GM12878 (cell line): ENCODE measurements at regions not wholly inside any gene's neighbourhood (a gene's known extent, or its start where the extent isn't known, plus 50 kb on each side); places are given as distances from the start of the nearest gene placed in this dataset.

Experiments used
- ATAC-seq: fragments of 200-7000 bp; cut with Tn5 transposase; 3 replicates; pipeline ENCODE4 v1.9.1; 2020; ENCODE audit warnings: mild to moderate bottlenecking, moderate library complexity
- BruUV-seq: library from RNA; stranded (reverse); fragments of 400-500 nt; replicated peaks from 2 replicates; lab custom pipeline; 2021; lab: Mats Ljungman, UMichigan
- CTCF ChIA-PET: fragments of 300-600 bp; sonication (Branson Sonifier 250); formaldehyde crosslinking; extraction: SDS; loops from one replicate; lab custom pipeline; 2021; ENCODE audit warnings: inconsistent platforms; lab: Yijun Ruan, JAX
- POLR2A ChIA-PET: fragments of 350-600 bp; formaldehyde crosslinking; extraction: SDS; loops from one replicate; lab custom pipeline; 2021; ENCODE audit warnings: inconsistent platforms; lab: Charles Lee
- RAD21 ChIA-PET: fragments of 300-600 bp; sonication (Branson Sonifier 250); formaldehyde crosslinking; loops from one replicate; lab custom pipeline; 2023; ENCODE audit warnings: antibody characterized with exemption; ENCODE audit not compliant: unreplicated experiment; lab: Charles Lee
- SMC1A ChIA-PET: fragments of 300-600 bp; sonication (Branson Sonifier 250); formaldehyde crosslinking; loops from one replicate; lab custom pipeline; 2023; ENCODE audit not compliant: unreplicated experiment, uncharacterized antibody; lab: Charles Lee
- DNase-seq: peaks from one replicate; pipeline ENCODE4 v3.0.0-alpha.2; 2011; ENCODE audit warnings: low read depth, low spot score
- FAIRE-seq: peaks from 3 replicates; lab custom pipeline; 2011; peaks lifted over from hg19 to GRCh38; lab: Jason Lieb, UNC
- H2AFZ ChIP-seq: 2 replicates; pipeline ENCODE4 v1.6.0; 2011; ENCODE audit warnings: low read depth, low read length, control low read depth; ENCODE audit not compliant: control insufficient read depth
- H3K27ac ChIP-seq: 2 replicates; pipeline ENCODE4 v1.5.1; 2011; ENCODE audit warnings: control low read depth; ENCODE audit not compliant: control insufficient read depth, insufficient read depth
- H3K27me3 ChIP-seq, 2 experiments: replicated peaks in 1 of 2; 2 replicates each; pipeline versions ENCODE4 v1.6.0 to v1.6.1; 2011; ENCODE audit warnings: low read length in 1 of 2; ENCODE audit not compliant: control insufficient read depth in 2 of 2, insufficient read depth in 2 of 2
- H3K36me3 ChIP-seq, 2 experiments: 2 replicates each; pipeline ENCODE4 v1.5.1; 2011; ENCODE audit warnings: low read length in 1 of 2; ENCODE audit not compliant: control insufficient read depth in 2 of 2, insufficient read depth in 2 of 2
- H3K4me1 ChIP-seq: 2 replicates; pipeline ENCODE4 v1.6.1; 2011; ENCODE audit warnings: mild to moderate bottlenecking, low read length, moderate library complexity, mixed read lengths; ENCODE audit not compliant: control insufficient read depth, insufficient read depth
- H3K4me2 ChIP-seq: 2 replicates; pipeline ENCODE4 v1.6.0; 2011; ENCODE audit warnings: control low read depth; ENCODE audit not compliant: control insufficient read depth, insufficient read depth
- H3K4me3 ChIP-seq: fragments of 200-600 bp; sonication (generic); 2 replicates; pipeline ENCODE4 v1.5.1; 2016
- H3K79me2 ChIP-seq: 2 replicates; pipeline ENCODE4 v1.6.0; 2011; ENCODE audit warnings: low read length; ENCODE audit not compliant: control insufficient read depth, insufficient read depth
- H3K9ac ChIP-seq: 2 replicates; pipeline ENCODE4 v1.8.0; 2011; ENCODE audit warnings: low read length, control low read depth, mixed read lengths; ENCODE audit not compliant: control insufficient read depth, insufficient read depth
- H3K9me3 ChIP-seq: replicated peaks from 3 replicates; pipeline ENCODE4 v1.5.1; 2011; ENCODE audit warnings: mild to moderate bottlenecking, low read length; ENCODE audit not compliant: control insufficient read depth, insufficient read depth
- H4K20me1 ChIP-seq: 2 replicates; pipeline ENCODE4 v1.6.0; 2011; ENCODE audit not compliant: control insufficient read depth, insufficient read depth
- BACH1 ChIP-seq: fragments of 450-650 bp; IDR thresholded peaks from 2 replicates; pipeline ENCODE4 v1.6.1; 2017; ENCODE audit warnings: mild to moderate bottlenecking, borderline replicate concordance
- CEBPB ChIP-seq, 2 experiments: fragments of 150-350 bp in 1 of 2; IDR thresholded peaks; 2 replicates each; pipeline ENCODE4 v1.6.1; 2012 to 2014; ENCODE audit warnings: low read depth in 2 of 2, low read length in 2 of 2, borderline replicate concordance in 1 of 2, inconsistent platforms in 1 of 2
- EGR1 ChIP-seq, 2 experiments: IDR thresholded peaks; 1 replicate in 1 of 2; 2 replicates in 1 of 2; pipeline ENCODE4 v1.6.1; 2011 to 2012; ENCODE audit warnings: low read depth in 2 of 2, low read length in 2 of 2, borderline replicate concordance in 1 of 2, mild to moderate bottlenecking in 1 of 2, moderate library complexity in 1 of 2
- ESRRA ChIP-seq: IDR thresholded peaks from 2 replicates; pipeline ENCODE4 v1.6.1; 2012; ENCODE audit warnings: mild to moderate bottlenecking, low read length, improper control_type of control experiment
- HDGF ChIP-seq: fragments of 450-650 bp; IDR thresholded peaks from 2 replicates; pipeline ENCODE4 v1.6.1; 2016; ENCODE audit warnings: antibody characterized with exemption
- MTA2 ChIP-seq: fragments of 450-650 bp; IDR thresholded peaks from 2 replicates; pipeline ENCODE4 v1.6.1; 2016; ENCODE audit warnings: low read depth, mild to moderate bottlenecking, moderate library complexity
- NRF1 ChIP-seq: conservative IDR thresholded peaks from 2 replicates; pipeline ENCODE4 v1.6.1; 2011; ENCODE audit warnings: mild to moderate bottlenecking, low read depth, low read length, improper control_type of control experiment
- RELA ChIP-seq: fragments of 450-650 bp; IDR thresholded peaks from 2 replicates; pipeline ENCODE4 v1.8.0; 2014; ENCODE audit warnings: borderline replicate concordance; ENCODE audit not compliant: partially characterized antibody
- WGBS: methylation state at CpG from one replicate; pipeline ENCODE4 v1.1.6; 2016; ENCODE audit warnings: low lambda C conversion rate; ENCODE audit not compliant: insufficient replicate concordance, insufficient coverage; ENCODE audit errors: missing lambda C conversion rate; 5-methylcytosine and 5-hydroxymethylcytosine counted together
- in situ Hi-C: fragments of 300-500 bp; cut with MboI; formaldehyde crosslinking; loops from 9 replicates; pipeline ENCODE4 v1.14.3; 2018; ENCODE audit warnings: mixed read lengths
- intact Hi-C: fragments of 100-400 bp; cut with micrococcal nuclease; formaldehyde crosslinking; loops from one replicate; pipeline ENCODE4 v1.14.2; 2022; ENCODE audit not compliant: unreplicated experiment
- TF ChIP-seq, protein P1 (sequence below), 3 experiments: IDR thresholded peaks in 2 of 3; conservative IDR thresholded peaks in 1 of 3; 2 replicates each; pipeline ENCODE4 v1.5.1; 2011; ENCODE audit warnings: low read depth in 3 of 3, low read length in 3 of 3, mild to moderate bottlenecking in 3 of 3, control low read depth in 2 of 3, moderate library complexity in 2 of 3, inconsistent platforms in 1 of 3, mixed read lengths in 1 of 3; ENCODE audit not compliant: control insufficient read depth in 2 of 3, insufficient read depth in 1 of 3; ENCODE audit errors: extremely low read depth in 1 of 3
- TF ChIP-seq, protein P2 (sequence below): fragments of 450-650 bp; IDR thresholded peaks from 2 replicates; pipeline ENCODE4 v1.6.1; 2017; ENCODE audit warnings: low read depth, mild to moderate bottlenecking, moderate library complexity
- TF ChIP-seq, protein P3 (sequence below): IDR thresholded peaks from 2 replicates; pipeline ENCODE4 v1.6.1; 2011; ENCODE audit warnings: low read depth, low read length, improper control_type of control experiment, borderline replicate concordance
- TF ChIP-seq, protein P4 (sequence below): fragments of 450-650 bp; IDR thresholded peaks from 2 replicates; pipeline ENCODE4 v1.6.1; 2018; ENCODE audit warnings: mild to moderate bottlenecking, low read depth, moderate library complexity; ENCODE audit not compliant: partially characterized antibody

DNA sequence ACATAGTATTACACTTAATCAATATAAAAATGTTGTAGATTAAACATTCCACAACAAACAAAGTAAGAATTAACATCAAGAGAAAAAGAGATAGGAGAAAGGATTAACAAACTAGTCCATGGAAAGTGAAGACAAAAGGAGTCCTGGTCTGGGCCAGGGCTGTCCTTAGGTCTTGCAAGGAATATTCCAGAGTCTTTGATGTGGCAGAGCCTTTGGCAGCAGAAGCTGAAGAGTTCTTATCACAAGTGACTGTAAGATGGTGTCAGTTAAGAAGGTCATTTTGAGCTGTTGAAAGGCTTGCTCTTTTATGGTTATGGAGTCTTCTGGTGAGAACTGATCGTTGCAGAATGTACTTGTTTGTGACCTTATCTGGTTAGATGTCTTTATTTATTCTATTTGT is 127.7 kb upstream of the LRRTM4 start:
- in situ Hi-C loops (no loop called here), intact Hi-C loops (no loop called here)
- Histone ChIP-seq H4K20me1 (no peaks in the 10 kb centered on the region), H3K9me3 (no peaks in the 10 kb centered on the region), H3K4me3 (no peak overlapping the region), H2AFZ (no peak overlapping the region), H3K27me3 (no peaks in the 10 kb centered on the region), H3K4me1 (no peaks in the 10 kb centered on the region), H3K4me2 (no peak overlapping the region), H3K79me2 (no peaks in the 10 kb centered on the region), H3K9ac (no peak overlapping the region), H3K36me3 (no peaks in the 10 kb centered on the region), H3K27ac (no peak overlapping the region)
- ChIA-PET SMC1A (no interaction called here), CTCF (no interaction called here), RAD21 (no interaction called here), POLR2A (no interaction called here)
- BruUV-seq = no TSS peak
- WGBS = 0% methylated on average over 1 of the region's 1 CpG
- DNase-seq (no peak), FAIRE-seq (no peak), ATAC-seq (no peak)
- TF ChIP-seq, protein P1, sequence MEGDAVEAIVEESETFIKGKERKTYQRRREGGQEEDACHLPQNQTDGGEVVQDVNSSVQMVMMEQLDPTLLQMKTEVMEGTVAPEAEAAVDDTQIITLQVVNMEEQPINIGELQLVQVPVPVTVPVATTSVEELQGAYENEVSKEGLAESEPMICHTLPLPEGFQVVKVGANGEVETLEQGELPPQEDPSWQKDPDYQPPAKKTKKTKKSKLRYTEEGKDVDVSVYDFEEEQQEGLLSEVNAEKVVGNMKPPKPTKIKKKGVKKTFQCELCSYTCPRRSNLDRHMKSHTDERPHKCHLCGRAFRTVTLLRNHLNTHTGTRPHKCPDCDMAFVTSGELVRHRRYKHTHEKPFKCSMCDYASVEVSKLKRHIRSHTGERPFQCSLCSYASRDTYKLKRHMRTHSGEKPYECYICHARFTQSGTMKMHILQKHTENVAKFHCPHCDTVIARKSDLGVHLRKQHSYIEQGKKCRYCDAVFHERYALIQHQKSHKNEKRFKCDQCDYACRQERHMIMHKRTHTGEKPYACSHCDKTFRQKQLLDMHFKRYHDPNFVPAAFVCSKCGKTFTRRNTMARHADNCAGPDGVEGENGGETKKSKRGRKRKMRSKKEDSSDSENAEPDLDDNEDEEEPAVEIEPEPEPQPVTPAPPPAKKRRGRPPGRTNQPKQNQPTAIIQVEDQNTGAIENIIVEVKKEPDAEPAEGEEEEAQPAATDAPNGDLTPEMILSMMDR (IDR thresholded peaks at IDR 0.05 in 2 of 3, conservative IDR thresholded peaks at IDR 0.05 in 1 of 3; ENCODE audit: control insufficient read depth in 2 of 3, extremely low read depth in 1 of 3, insufficient read depth in 1 of 3, low read depth in 3 of 3, low read length in 3 of 3) = no peak
- TF ChIP-seq NRF1 = no peak
- TF ChIP-seq, protein P2, sequence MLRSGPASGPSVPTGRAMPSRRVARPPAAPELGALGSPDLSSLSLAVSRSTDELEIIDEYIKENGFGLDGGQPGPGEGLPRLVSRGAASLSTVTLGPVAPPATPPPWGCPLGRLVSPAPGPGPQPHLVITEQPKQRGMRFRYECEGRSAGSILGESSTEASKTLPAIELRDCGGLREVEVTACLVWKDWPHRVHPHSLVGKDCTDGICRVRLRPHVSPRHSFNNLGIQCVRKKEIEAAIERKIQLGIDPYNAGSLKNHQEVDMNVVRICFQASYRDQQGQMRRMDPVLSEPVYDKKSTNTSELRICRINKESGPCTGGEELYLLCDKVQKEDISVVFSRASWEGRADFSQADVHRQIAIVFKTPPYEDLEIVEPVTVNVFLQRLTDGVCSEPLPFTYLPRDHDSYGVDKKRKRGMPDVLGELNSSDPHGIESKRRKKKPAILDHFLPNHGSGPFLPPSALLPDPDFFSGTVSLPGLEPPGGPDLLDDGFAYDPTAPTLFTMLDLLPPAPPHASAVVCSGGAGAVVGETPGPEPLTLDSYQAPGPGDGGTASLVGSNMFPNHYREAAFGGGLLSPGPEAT = no peak
- TF ChIP-seq MTA2 = no peak
- TF ChIP-seq ESRRA = no peak
- TF ChIP-seq EGR1 (IDR thresholded peaks at IDR 0.05; ENCODE audit: borderline replicate concordance in 1 of 2, low read depth in 2 of 2, low read length in 2 of 2) = no peak
- TF ChIP-seq RELA = no peak
- no peak for TF ChIP-seq BACH1
- TF ChIP-seq HDGF = no peak
- TF ChIP-seq, protein P3, sequence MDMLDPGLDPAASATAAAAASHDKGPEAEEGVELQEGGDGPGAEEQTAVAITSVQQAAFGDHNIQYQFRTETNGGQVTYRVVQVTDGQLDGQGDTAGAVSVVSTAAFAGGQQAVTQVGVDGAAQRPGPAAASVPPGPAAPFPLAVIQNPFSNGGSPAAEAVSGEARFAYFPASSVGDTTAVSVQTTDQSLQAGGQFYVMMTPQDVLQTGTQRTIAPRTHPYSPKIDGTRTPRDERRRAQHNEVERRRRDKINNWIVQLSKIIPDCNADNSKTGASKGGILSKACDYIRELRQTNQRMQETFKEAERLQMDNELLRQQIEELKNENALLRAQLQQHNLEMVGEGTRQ = no peak
- TF ChIP-seq, protein P4, sequence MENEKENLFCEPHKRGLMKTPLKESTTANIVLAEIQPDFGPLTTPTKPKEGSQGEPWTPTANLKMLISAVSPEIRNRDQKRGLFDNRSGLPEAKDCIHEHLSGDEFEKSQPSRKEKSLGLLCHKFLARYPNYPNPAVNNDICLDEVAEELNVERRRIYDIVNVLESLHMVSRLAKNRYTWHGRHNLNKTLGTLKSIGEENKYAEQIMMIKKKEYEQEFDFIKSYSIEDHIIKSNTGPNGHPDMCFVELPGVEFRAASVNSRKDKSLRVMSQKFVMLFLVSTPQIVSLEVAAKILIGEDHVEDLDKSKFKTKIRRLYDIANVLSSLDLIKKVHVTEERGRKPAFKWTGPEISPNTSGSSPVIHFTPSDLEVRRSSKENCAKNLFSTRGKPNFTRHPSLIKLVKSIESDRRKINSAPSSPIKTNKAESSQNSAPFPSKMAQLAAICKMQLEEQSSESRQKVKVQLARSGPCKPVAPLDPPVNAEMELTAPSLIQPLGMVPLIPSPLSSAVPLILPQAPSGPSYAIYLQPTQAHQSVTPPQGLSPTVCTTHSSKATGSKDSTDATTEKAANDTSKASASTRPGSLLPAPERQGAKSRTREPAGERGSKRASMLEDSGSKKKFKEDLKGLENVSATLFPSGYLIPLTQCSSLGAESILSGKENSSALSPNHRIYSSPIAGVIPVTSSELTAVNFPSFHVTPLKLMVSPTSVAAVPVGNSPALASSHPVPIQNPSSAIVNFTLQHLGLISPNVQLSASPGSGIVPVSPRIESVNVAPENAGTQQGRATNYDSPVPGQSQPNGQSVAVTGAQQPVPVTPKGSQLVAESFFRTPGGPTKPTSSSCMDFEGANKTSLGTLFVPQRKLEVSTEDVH = no peak
- no peak for TF ChIP-seq CEBPB (IDR thresholded peaks at IDR 0.05; ENCODE audit: borderline replicate concordance in 1 of 2, low read depth in 2 of 2, low read length in 2 of 2)
